GM18858 (cell line): ENCODE measurements at regions not wholly inside any gene's neighbourhood (a gene's known extent, or its start where the extent isn't known, plus 50 kb on each side); places are given as distances from the start of the nearest gene placed in this dataset.
"Not testable (repeated sequence)": the region's sequence is repeated elsewhere in the genome, so short reads cannot be mapped to it uniquely, and the experiment has no call there.

Experiments used
- ATAC-seq: cut with Tn5 transposase; IDR thresholded peaks from one replicate; pipeline ENCODE4 v1.9.1; 2021; ENCODE audit not compliant: unreplicated experiment

GRCh38 chr1:233435622-233436021, 108.1 kb downstream of the MAP3K21 start:
- ATAC-seq, result no peak

GRCh38 chr1:233439721-233440120, 112.2 kb downstream of the MAP3K21 start:
- ATAC-seq, result no peak

GRCh38 chr1:233440951-233441401, 113.5 kb downstream of the MAP3K21 start:
- no peak for ATAC-seq

- ATAC-seq, result no peak
Observed at GRCh38 chr1:233442026-233442780, 114.7 kb downstream of the MAP3K21 start.

- no peak for ATAC-seq
Observed at GRCh38 chr1:233443040-233443760, 115.7 kb downstream of the MAP3K21 start.

GRCh38 chr1:233444484-233444883, 117.0 kb downstream of the MAP3K21 start:
- ATAC-seq, result no peak

GRCh38 chr1:233445737-233446136, 118.2 kb downstream of the MAP3K21 start:
- ATAC-seq, result no peak

GRCh38 chr1:233446935-233447334, 119.4 kb downstream of the MAP3K21 start:
- no peak for ATAC-seq

GRCh38 chr1:233448109-233448689, 120.7 kb downstream of the MAP3K21 start:
- no peak for ATAC-seq

- no peak for ATAC-seq
Observed at GRCh38 chr1:233452724-233453123, 125.2 kb downstream of the MAP3K21 start.

- no peak for ATAC-seq
Observed at GRCh38 chr1:233453433-233454200, 126.1 kb downstream of the MAP3K21 start.

GRCh38 chr1:233459470-233459945, 132.0 kb downstream of the MAP3K21 start:
- ATAC-seq, result peak; percentile 50

- no peak for ATAC-seq
Observed at GRCh38 chr1:233459968-233460367, 132.4 kb downstream of the MAP3K21 start.

GRCh38 chr1:233460692-233461091, 133.2 kb downstream of the MAP3K21 start:
- no peak for ATAC-seq

- no peak for ATAC-seq
Observed at GRCh38 chr1:233461847-233462246, 134.3 kb downstream of the MAP3K21 start.

GRCh38 chr1:233463333-233463732, 135.8 kb downstream of the MAP3K21 start:
- no peak for ATAC-seq

- ATAC-seq, result no peak
Observed at GRCh38 chr1:233465745-233466343, 138.3 kb downstream of the MAP3K21 start.

- no peak for ATAC-seq
Observed at GRCh38 chr1:233470741-233471499, 143.0 kb upstream of the KCNK1 start.

GRCh38 chr1:233471851-233472250, 142.1 kb upstream of the KCNK1 start:
- ATAC-seq, result not testable (repeated sequence)

- not testable (repeated sequence) for ATAC-seq
Observed at GRCh38 chr1:233472796-233473195, 141.1 kb upstream of the KCNK1 start.
